Omental fat pad (tissue), 3 donors: ENCODE measurements at regions not wholly inside any gene's neighbourhood (a gene's known extent, or its start where the extent isn't known, plus 50 kb on each side); places are given as distances from the start of the nearest gene placed in this dataset.
"Not testable (repeated sequence)": the region's sequence is repeated elsewhere in the genome, so short reads cannot be mapped to it uniquely, and the experiment has no call there.

Experiments
- ATAC-seq: fragments of 150-250 bp; one replicate; pipeline ENCODE4 v1.9.1; 2016; ENCODE audit warnings: mild to moderate bottlenecking, moderate library complexity; ENCODE audit not compliant: low FRiP score
- DNase-seq: peaks from one replicate; pipeline ENCODE4 v3.0.0-alpha.2; 2019; ENCODE audit warnings: low spot score
- TF ChIP-seq, protein P1 (sequence below), 3 donors: fragments of 450-650 bp; IDR thresholded peaks; one replicate each; pipeline ENCODE4 v1.5.1; 2016 to 2017; ENCODE audit warnings: antibody characterized with exemption in 3 of 3, mild to moderate bottlenecking in 3 of 3, moderate library complexity in 2 of 3

DNA sequence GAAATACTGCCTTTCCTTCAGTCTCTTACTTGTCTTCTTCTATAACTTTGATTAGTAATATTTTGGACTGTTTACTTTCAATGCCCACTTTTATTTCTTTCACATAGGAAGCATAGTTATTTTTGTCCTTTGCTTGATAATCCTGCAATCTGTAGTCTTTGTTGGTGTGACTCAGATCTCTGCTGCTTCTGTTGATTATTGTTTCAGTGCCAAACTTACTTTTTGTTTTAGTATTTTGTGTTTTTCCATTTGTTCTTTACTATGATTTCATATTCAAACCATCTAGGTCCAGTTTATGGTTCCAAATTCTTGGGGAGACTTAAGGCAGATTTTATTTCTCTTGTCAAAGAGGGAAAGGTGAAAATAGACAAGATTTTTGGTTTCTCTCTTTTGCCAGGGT is 399.9 kb downstream of the HLX start:
- ATAC-seq = no peak
- TF ChIP-seq, protein P1, sequence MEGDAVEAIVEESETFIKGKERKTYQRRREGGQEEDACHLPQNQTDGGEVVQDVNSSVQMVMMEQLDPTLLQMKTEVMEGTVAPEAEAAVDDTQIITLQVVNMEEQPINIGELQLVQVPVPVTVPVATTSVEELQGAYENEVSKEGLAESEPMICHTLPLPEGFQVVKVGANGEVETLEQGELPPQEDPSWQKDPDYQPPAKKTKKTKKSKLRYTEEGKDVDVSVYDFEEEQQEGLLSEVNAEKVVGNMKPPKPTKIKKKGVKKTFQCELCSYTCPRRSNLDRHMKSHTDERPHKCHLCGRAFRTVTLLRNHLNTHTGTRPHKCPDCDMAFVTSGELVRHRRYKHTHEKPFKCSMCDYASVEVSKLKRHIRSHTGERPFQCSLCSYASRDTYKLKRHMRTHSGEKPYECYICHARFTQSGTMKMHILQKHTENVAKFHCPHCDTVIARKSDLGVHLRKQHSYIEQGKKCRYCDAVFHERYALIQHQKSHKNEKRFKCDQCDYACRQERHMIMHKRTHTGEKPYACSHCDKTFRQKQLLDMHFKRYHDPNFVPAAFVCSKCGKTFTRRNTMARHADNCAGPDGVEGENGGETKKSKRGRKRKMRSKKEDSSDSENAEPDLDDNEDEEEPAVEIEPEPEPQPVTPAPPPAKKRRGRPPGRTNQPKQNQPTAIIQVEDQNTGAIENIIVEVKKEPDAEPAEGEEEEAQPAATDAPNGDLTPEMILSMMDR (IDR thresholded peaks at IDR 0.05) = no peak
- no peak for DNase-seq

DNA sequence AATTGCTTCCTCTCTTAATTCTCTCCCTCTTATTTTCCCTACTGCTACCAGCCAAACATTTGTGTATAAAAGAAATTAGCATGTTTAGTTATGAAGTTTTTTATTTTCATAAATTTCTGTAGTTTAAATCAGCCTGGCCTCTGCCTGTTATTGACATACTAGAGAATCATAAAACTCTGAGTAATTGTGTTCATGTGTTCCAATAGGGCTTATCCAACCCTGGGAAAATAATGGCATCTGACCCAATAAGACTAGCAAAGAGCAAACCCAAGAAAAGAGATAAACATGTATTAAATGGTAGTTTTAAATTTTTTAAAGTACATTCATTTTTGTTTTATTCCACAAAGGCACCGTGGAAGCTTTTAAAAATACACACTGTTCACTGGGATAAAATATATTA is 404.3 kb downstream of the HLX start:
- ATAC-seq (no peak), DNase-seq (no peak)
- TF ChIP-seq, protein P1 (IDR thresholded peaks at IDR 0.05) = no peak

DNA sequence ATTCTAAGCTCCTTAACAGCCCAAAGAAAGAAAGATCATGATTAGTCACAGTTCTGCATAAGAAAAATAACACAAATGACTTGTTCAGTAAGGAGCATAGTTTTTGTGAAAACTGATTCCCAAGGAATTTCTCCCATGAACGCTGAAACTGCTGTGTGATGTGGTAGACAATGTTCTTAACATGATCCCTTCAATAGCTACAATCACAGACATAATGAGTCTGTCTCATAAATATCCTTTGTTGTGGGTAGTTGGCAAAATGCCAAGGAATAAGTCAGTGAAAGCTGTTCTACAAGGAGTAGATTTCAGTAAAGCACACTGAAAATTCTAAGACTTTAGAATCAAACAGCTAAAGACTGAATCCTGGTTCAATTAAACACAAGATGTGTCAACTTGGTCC is 404.8 kb downstream of the HLX start:
- DNase-seq (no peak), ATAC-seq (no peak)
- TF ChIP-seq, protein P1 (IDR thresholded peaks at IDR 0.05) = no peak

DNA sequence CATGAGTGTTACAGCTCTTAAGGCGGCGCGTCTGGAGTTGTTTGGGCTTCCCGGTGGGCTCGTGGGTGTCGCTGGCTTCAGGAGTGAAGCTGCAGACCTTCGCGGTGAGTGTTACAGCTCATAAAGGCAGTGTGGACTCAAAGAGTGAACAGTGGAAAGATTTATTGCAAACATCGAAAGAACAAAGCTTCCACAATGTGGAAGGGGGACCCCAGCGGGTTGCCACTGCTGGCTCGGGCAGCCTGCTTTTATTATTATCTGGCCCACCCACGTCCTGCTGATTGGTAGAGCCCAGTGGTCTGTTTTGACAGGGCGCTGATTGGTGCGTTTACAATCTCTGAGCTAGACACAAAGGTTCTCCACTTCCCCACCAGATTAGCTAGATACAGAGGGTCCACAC is 405.7 kb downstream of the HLX start:
- DNase-seq, ATAC-seq: not testable (repeated sequence)

DNA sequence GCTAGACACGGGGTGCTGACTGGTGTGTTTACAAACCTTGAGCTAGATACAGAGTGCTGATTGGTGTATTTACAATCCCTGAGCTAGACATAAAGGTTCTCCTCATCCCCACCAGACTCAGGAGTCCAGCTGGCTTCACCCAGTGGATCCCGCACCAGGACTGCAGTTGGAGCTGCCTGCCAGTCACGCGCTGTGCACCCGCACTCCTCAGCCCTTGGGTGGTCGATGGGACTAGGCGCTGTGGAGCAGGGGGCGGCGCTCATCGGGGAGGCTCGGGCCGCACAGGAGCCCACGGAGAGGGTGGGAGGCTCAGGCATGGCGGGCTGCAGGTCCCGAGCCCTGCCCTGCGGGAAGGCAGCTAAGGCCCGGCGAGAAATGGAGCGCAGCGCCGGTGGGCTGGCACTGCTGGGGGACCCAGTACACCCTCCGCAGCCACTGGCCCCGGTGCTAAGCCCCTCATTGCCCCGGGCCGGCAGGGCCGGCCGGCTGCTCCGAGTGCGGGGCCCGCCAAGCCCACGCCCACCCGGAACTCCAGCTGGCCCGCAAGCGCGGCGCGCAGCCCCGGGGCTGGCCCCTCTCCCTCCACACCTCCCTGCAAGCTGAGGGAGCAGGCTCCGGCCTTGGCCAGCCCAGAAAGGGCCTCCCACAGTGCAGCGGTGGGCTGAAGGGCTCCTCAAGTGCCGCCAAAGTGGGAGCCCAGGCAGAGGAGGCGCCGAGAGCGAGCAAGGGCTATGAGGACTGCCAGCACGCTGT is 406.4 kb downstream of the HLX start:
- ATAC-seq, DNase-seq: not testable (repeated sequence)

DNA sequence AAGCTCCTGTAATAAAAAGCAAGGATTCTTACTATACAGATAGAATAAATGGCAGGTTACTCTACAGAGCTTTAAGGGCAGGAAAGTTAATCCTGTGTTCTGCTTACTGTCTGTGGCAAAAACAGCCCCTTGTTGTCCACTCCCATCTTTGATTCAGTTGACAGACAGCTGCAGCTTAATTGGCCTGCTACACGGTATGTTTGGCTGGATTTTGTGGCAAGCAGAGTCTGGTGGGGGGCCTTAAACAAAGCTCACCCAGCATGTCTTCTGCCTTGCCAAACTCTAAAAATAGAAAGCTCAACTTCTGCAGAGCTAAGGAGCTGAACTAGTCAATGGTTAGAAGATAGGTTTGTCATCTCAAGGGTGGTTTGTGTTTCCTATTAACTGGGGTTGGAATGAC is 407.2 kb downstream of the HLX start:
- ATAC-seq (no peak), DNase-seq (no peak)
- TF ChIP-seq, protein P1 (IDR thresholded peaks at IDR 0.05) = no peak

DNA sequence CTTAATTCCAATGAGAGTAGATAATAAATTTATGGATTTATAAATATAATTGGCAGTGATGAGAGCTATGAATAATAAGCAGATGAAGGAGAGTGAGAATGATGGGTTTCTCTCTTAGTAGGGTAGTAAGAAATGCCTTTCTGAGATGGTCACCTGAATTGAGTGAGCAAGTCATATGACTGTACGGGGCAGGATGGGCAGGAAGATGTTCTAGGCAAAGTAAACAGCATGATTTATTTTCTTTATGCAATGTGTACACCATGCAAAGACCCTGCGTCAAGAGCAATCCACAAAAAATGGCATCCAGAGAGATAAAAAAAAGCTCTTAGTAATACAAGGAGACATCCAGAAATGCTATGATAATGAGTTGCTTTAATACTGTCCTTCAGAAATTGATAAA is 409.9 kb downstream of the HLX start:
- no peak for DNase-seq
- TF ChIP-seq, protein P1 (IDR thresholded peaks at IDR 0.05) = no peak
- no peak for ATAC-seq

DNA sequence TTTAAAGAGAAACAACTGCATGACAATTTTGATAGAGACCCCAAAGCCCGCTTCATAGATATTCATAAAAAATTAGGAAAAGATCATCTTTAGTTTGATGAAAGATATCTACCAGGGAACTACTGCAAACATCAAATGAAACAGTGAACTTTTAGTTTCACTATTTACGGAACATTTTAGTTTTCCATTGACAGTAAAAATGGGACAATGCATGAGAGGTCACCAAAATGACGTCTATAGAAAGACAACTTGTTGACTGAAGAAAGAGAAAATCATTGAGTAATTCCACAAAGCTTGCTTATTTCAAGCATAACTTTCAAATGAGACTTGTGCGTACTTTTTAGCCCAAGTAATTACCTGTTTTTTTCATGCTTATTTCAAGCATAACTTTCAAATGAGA is 411.4 kb downstream of the HLX start:
- TF ChIP-seq, protein P1 (IDR thresholded peaks at IDR 0.05) = no peak
- no peak for ATAC-seq
- no peak for DNase-seq
